PC-3 (cell line): ENCODE measurements at regions not wholly inside any gene's neighbourhood (a gene's known extent, or its start where the extent isn't known, plus 50 kb on each side); places are given as distances from the start of the nearest gene placed in this dataset.

Experiments
- ATAC-seq: fragments of 200-7000 bp; cut with Tn5 transposase; 2 replicates; pipeline ENCODE4 v1.9.1; 2020; ENCODE audit warnings: mild to moderate bottlenecking, moderate library complexity
- BruUV-seq: library from RNA; stranded (reverse); fragments of 400-500 nt; replicated peaks from 2 replicates; lab custom pipeline; 2021; lab: Mats Ljungman, UMichigan
- CTCF ChIA-PET: fragments of 300-600 bp; sonication (Branson Sonifier 250); formaldehyde crosslinking; loops from one replicate; lab custom pipeline; 2022; ENCODE audit warnings: antibody characterized with exemption; lab: Charles Lee
- POLR2A ChIA-PET: fragments of 300-600 bp; sonication (Branson Sonifier 250); formaldehyde crosslinking; loops from one replicate; lab custom pipeline; 2022; ENCODE audit warnings: antibody characterized with exemption; ENCODE audit not compliant: unreplicated experiment; lab: Charles Lee
- DNase-seq: peaks from one replicate; pipeline ENCODE4 v3.0.0-alpha.2; 2015
- H2AFZ ChIP-seq: fragments of 300-600 bp; sonication (generic); 2 replicates; pipeline ENCODE4 v1.6.0; 2016; ENCODE audit warnings: antibody characterized with exemption, low read length
- H3F3A ChIP-seq: fragments of 300-600 bp; sonication (generic); one replicate; pipeline ENCODE4 v1.6.0; 2017; ENCODE audit warnings: antibody characterized with exemption, low read length, control low read depth, mild to moderate bottlenecking; ENCODE audit not compliant: unreplicated experiment
- H3K27ac ChIP-seq: fragments of 300-600 bp; sonication (generic); 2 replicates; pipeline ENCODE4 v1.5.1; 2016; ENCODE audit warnings: mild to moderate bottlenecking, low read length
- H3K27me3 ChIP-seq: fragments of 300-600 bp; sonication (generic); 2 replicates; pipeline ENCODE4 v1.6.1; 2016; ENCODE audit warnings: low read length, mixed read lengths
- H3K36me3 ChIP-seq: fragments of 300-600 bp; sonication (generic); 2 replicates; pipeline ENCODE4 v1.6.1; 2016; ENCODE audit warnings: low read depth, mixed run types, low read length, mixed read lengths
- H3K4me1 ChIP-seq: fragments of 300-600 bp; sonication (generic); 2 replicates; pipeline ENCODE4 v1.5.1; 2016; ENCODE audit warnings: low read length; ENCODE audit not compliant: insufficient read depth
- H3K4me2 ChIP-seq: fragments of 300-600 bp; sonication (generic); 2 replicates; pipeline ENCODE4 v1.6.0; 2016; ENCODE audit warnings: low read length
- H3K4me3 ChIP-seq: fragments of 300-600 bp; sonication (generic); 2 replicates; pipeline ENCODE4 v1.5.1; 2016; ENCODE audit warnings: mild to moderate bottlenecking, low read length, mixed read lengths
- H3K79me2 ChIP-seq: fragments of 300-600 bp; sonication (generic); 2 replicates; pipeline ENCODE4 v1.6.1; 2017; ENCODE audit warnings: low read length, mixed read lengths
- H3K9ac ChIP-seq: fragments of 300-600 bp; sonication (generic); 2 replicates; pipeline ENCODE4 v1.6.0; 2016; ENCODE audit warnings: mild to moderate bottlenecking, low read length
- H3K9me2 ChIP-seq: fragments of 300-600 bp; sonication (generic); replicated peaks from 2 replicates; pipeline ENCODE4 v1.6.1; 2016; ENCODE audit warnings: mixed run types, low read length, mixed read lengths
- H3K9me3 ChIP-seq: fragments of 300-600 bp; sonication (generic); 2 replicates; pipeline ENCODE4 v1.6.1; 2016; ENCODE audit warnings: low read length, mixed read lengths
- H4K20me1 ChIP-seq: fragments of 300-600 bp; sonication (generic); 2 replicates; pipeline ENCODE4 v1.6.1; 2016; ENCODE audit warnings: low read length, mixed read lengths
- CTCF ChIP-seq: fragments of 300-600 bp; sonication (generic); conservative IDR thresholded peaks from 2 replicates; pipeline ENCODE4 v1.5.1; 2017; ENCODE audit warnings: antibody characterized with exemption, low read depth, mild to moderate bottlenecking, low read length
- EZH2 ChIP-seq: fragments of 300-600 bp; sonication (generic); IDR thresholded peaks from one replicate; pipeline ENCODE4 v1.6.1; 2017; ENCODE audit warnings: antibody characterized with exemption, mild to moderate bottlenecking, low read length; ENCODE audit not compliant: unreplicated experiment
- EZH2phosphoT487 ChIP-seq: fragments of 300-600 bp; sonication (generic); IDR thresholded peaks from 2 replicates; pipeline ENCODE4 v1.6.1; 2018; ENCODE audit warnings: mild to moderate bottlenecking, antibody characterized with exemption, low read length, borderline replicate concordance
- intact Hi-C: fragments of 100-400 bp; cut with micrococcal nuclease; formaldehyde crosslinking; loops from 2 replicates; pipeline ENCODE4 v1.9.0; 2023

GRCh38 chr21:41559658-41560631, 52.0 kb upstream of the TMPRSS2 start:
- no peak for DNase-seq
- intact Hi-C loops = no loop called here
- Histone ChIP-seq H3F3A (no peaks in the 10 kb centered on the region), H3K36me3 (no peaks in the 10 kb centered on the region), H3K9me2 (no peaks in the 10 kb centered on the region), H3K4me1 (0 out of 2 replicates have a peak, but pooled peaks cover under 1% of the 10 kb centered on the region), H3K9me3 (no peaks in the 10 kb centered on the region), H3K27me3 (no peaks in the 10 kb centered on the region), H2AFZ (no peak overlapping the region), H4K20me1 (no peaks in the 10 kb centered on the region), H3K79me2 (no peaks in the 10 kb centered on the region), H3K4me3 (no peak overlapping the region), H3K27ac (no peak overlapping the region), H3K4me2 (no peak overlapping the region), H3K9ac (no peak overlapping the region)
- POLR2A ChIA-PET = interaction anchor here (1.1 kb wide), 1 partner anchor 20 kb away, joined by 3 read pairs; no protein-coding TSS in a partner anchor
- no peak for ATAC-seq
- no TSS peak for BruUV-seq
- CTCF ChIA-PET = no interaction called here
- TF ChIP-seq EZH2 (no peak), EZH2phosphoT487 (no peak), CTCF (no peak)

DNA sequence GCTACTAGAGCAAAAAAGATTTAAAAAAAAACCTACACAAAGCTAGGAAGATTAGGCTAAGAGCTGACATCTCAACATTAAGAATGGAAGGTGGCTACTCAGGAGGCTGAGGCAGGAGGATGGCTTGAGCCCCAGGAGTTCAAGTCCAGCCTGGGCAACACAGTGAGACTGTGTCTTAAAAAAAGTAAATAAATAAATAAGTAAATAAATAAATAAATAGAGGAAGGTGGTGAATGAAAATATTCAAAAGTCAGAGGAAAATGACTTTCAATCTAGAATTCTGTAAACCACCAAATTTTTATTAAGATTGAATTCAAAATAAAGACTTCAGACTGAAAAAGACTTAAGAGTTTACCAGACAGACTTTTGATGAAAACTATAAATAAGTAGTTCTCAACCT, 50.9 kb upstream of the TMPRSS2 start:
- Histone ChIP-seq H3K27me3 (no peaks in the 10 kb centered on the region), H3K9me3 (no peaks in the 10 kb centered on the region), H3F3A (no peaks in the 10 kb centered on the region), H3K79me2 (no peaks in the 10 kb centered on the region), H2AFZ (no peak overlapping the region), H3K27ac (no peak overlapping the region), H3K4me3 (no peak overlapping the region), H3K4me2 (no peak overlapping the region), H3K4me1 (no peaks in the 10 kb centered on the region), H3K9me2 (no peaks in the 10 kb centered on the region), H3K9ac (no peak overlapping the region), H3K36me3 (no peaks in the 10 kb centered on the region), H4K20me1 (no peaks in the 10 kb centered on the region)
- no TSS peak for BruUV-seq
- TF ChIP-seq EZH2 (no peak), CTCF (no peak), EZH2phosphoT487 (no peak)
- no peak for DNase-seq
- ChIA-PET POLR2A (no interaction called here), CTCF (no interaction called here)
- intact Hi-C loops = no loop called here
- ATAC-seq = no peak

- Histone ChIP-seq H3K27ac (no peak overlapping the region), H3K27me3 (no peaks in the 10 kb centered on the region), H3K4me2 (no peak overlapping the region), H3K9me2 (no peaks in the 10 kb centered on the region), H3K4me1 (no peaks in the 10 kb centered on the region), H3K9ac (no peak overlapping the region), H3F3A (no peaks in the 10 kb centered on the region), H3K79me2 (no peaks in the 10 kb centered on the region), H3K9me3 (no peaks in the 10 kb centered on the region), H3K4me3 (no peak overlapping the region), H2AFZ (no peak overlapping the region), H4K20me1 (no peaks in the 10 kb centered on the region), H3K36me3 (no peaks in the 10 kb centered on the region)
- intact Hi-C loops = no loop called here
- ATAC-seq (no peak), DNase-seq (no peak)
- CTCF ChIA-PET = no interaction called here
- TF ChIP-seq CTCF = no peak
- TF ChIP-seq EZH2phosphoT487 = no peak
- TF ChIP-seq EZH2 = no peak
- POLR2A ChIA-PET = interaction anchor here (0.7 kb wide), 1 partner anchor 40 kb away, joined by 7 read pairs; no protein-coding TSS in a partner anchor
- no TSS peak for BruUV-seq
Observed at GRCh38 chr21:41557884-41558283, 49.9 kb upstream of the TMPRSS2 start.
